ENCODE measurements at regions not wholly inside any gene's neighbourhood (a gene's known extent, or its start where the extent isn't known, plus 50 kb on each side); places are given as distances from the start of the nearest gene placed in this dataset.

DNA sequence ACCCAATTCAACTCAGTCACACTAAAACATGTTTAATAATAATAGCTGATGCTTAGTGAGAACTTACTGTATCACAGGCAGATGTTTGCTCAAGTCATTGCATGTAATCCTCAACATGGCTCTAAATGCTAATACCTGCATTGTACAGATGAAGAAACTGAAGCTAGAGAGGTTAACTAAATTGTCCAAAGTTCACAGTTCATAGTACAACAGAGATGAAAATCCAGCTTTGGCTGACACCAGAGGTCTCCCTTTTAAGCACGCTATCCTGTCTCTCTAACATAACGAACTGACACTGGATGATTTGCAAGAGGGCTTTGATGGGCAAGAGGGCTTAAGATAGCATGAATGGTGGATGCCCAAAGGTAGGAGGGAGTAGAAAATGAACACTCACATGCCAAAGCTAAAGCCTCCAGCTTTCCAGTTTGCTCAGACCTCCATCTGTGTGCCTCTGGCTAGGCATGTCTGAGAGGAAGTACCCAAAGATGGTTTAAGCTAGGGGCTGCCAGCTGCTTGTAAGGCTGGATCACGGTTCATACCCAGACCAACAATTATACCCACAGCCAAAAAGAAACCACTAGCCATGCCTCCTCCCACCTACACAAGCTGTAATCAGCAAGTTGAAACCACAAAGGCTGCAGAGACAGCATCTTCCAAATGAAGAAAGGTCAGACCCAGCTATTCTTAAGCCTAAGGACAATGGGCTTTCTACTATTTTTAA lies 196.9 kb upstream of the UBL3 start:
- Histone ChIP-seq H3K79me2 (ENCODE audit: control insufficient read depth in 1 of 2, insufficient read depth in 2 of 2, low read length in 2 of 2) (no peaks in the 10 kb centered on the region), H2BK5ac (ENCODE audit: low read depth, low read length) (no peak overlapping the region), H4K20me1 (replicated peaks in 1 of 2; ENCODE audit: control insufficient read depth in 1 of 2, insufficient read depth in 2 of 2, low read length in 2 of 2) (no peaks in the 10 kb centered on the region), H3K4me3 (ENCODE audit: extremely low read depth in 1 of 4, insufficient read depth in 2 of 4, low read depth in 3 of 4, low read length in 4 of 4) (no peak overlapping the region), H4K8ac (ENCODE audit: extremely low read depth, insufficient read depth, low read length) (no peak overlapping the region), H3K4ac (replicated peaks; ENCODE audit: insufficient read length, low read depth, low read length) (no peak overlapping the region), H3K27me3 (replicated peaks in 1 of 4; ENCODE audit: control insufficient read depth in 3 of 4, extremely low read depth in 1 of 4, insufficient read depth in 3 of 4, low read length in 3 of 4) (no peaks in the 10 kb centered on the region; a peak in 1 of 7 replicates), H3K79me1 (ENCODE audit: low read depth, low read length) (no peaks in the 10 kb centered on the region), H3K23me2 (ENCODE audit: low read depth, low read length) (no peaks in the 10 kb centered on the region), H3K4me1 (replicated peaks in 1 of 4; ENCODE audit: control insufficient read depth in 3 of 4, insufficient read depth in 4 of 4, low read length in 3 of 4) (peaks cover 4 to 8% (median 6%) of the 10 kb centered on the region in 4 experiments; a peak in 5 of 7 replicates), H3K23ac (ENCODE audit: insufficient read length) (no peak overlapping the region), H3K9me3 (ENCODE audit: insufficient read depth in 2 of 2, low read depth in 1 of 2, low read length in 1 of 2) (no peaks in the 10 kb centered on the region), H4K5ac (ENCODE audit: insufficient read length, low read depth, low read length) (no peak overlapping the region), H2AFZ (ENCODE audit: low read length) (no peak overlapping the region), H2BK15ac (ENCODE audit: low read length) (no peak overlapping the region), H3K18ac (ENCODE audit: extremely low read depth, low read length) (no peak overlapping the region), H2BK20ac (ENCODE audit: low read length) (no peak overlapping the region), H3K9ac (replicated peaks in 1 of 4; ENCODE audit: extremely low read depth in 1 of 4, low read depth in 3 of 4, low read length in 3 of 4) (no peak overlapping the region), H2AK5ac (ENCODE audit: low read depth, low read length) (no peak overlapping the region), H2BK12ac (ENCODE audit: low read depth, low read length) (no peak overlapping the region), H3K27ac (ENCODE audit: low read depth, low read length) (no peak overlapping the region), H3K14ac (ENCODE audit: insufficient read length) (no peak overlapping the region), H3K36me3 (ENCODE audit: control insufficient read depth in 2 of 4, insufficient read depth in 4 of 4, low read length in 3 of 4) (no peaks in the 10 kb centered on the region), H3K56ac (replicated peaks; ENCODE audit: insufficient read length, low read depth, low read length) (no peak overlapping the region), H2BK120ac (replicated peaks; ENCODE audit: low read depth, low read length) (no peak overlapping the region), H4K91ac (replicated peaks; ENCODE audit: insufficient read length, low read length) (no peak overlapping the region), H3K4me2 (ENCODE audit: insufficient read depth in 1 of 2, low read depth in 2 of 2, low read length in 2 of 2) (no peak overlapping the region)
- WGBS, 2 experiments (ENCODE audit: extremely low coverage in 1 of 2, insufficient coverage in 1 of 2, insufficient read length in 1 of 2, insufficient replicate concordance in 2 of 2, low coverage in 1 of 2, low lambda C conversion rate in 2 of 2, missing lambda C conversion rate in 1 of 2) = 84% methylated on average over 3 of the region's 3 CpGs; no CpG with 5 or more reads in 1 of the 2 experiments
- CTCF ChIA-PET (ENCODE audit: partially characterized antibody) = interaction anchor here (0.6 to 1.3 kb wide), 9 partner anchors 9 to 287 kb away, joined by 3 to 4 read pairs (median 3); no protein-coding TSS in a partner anchor
- DNase-seq (ENCODE audit: low read depth in 1 of 2, low spot score in 2 of 2) (peak in 1 of 2 experiments; percentile 13), FAIRE-seq (no peak)
- POLR2A ChIA-PET (ENCODE audit: partially characterized antibody) = interaction anchor here (1.2 kb wide), 1 partner anchor 9 kb away, joined by 3 read pairs; no protein-coding TSS in a partner anchor
- no peak for TF ChIP-seq NRF1 (IDR thresholded peaks at IDR 0.05; ENCODE audit: low read depth, low read length)
- TF ChIP-seq RBBP5 (IDR thresholded peaks at IDR 0.05; ENCODE audit: borderline replicate concordance, low read depth, low read length) = no peak
- no peak for TF ChIP-seq RXRA (IDR thresholded peaks at IDR 0.05; ENCODE audit: insufficient read depth, low read depth, low read length)
- no peak for TF ChIP-seq SP1 (IDR thresholded peaks at IDR 0.05; ENCODE audit: low read depth, low read length)
- no peak for TF ChIP-seq RFX5 (IDR thresholded peaks at IDR 0.05; ENCODE audit: borderline replicate concordance, low read depth, low read length)
- TF ChIP-seq FOSL1 (IDR thresholded peaks at IDR 0.05; ENCODE audit: insufficient read depth, low read depth, low read length) = no peak
- TF ChIP-seq, protein P1, sequence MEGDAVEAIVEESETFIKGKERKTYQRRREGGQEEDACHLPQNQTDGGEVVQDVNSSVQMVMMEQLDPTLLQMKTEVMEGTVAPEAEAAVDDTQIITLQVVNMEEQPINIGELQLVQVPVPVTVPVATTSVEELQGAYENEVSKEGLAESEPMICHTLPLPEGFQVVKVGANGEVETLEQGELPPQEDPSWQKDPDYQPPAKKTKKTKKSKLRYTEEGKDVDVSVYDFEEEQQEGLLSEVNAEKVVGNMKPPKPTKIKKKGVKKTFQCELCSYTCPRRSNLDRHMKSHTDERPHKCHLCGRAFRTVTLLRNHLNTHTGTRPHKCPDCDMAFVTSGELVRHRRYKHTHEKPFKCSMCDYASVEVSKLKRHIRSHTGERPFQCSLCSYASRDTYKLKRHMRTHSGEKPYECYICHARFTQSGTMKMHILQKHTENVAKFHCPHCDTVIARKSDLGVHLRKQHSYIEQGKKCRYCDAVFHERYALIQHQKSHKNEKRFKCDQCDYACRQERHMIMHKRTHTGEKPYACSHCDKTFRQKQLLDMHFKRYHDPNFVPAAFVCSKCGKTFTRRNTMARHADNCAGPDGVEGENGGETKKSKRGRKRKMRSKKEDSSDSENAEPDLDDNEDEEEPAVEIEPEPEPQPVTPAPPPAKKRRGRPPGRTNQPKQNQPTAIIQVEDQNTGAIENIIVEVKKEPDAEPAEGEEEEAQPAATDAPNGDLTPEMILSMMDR (IDR thresholded peaks at IDR 0.05; ENCODE audit: control extremely low read depth in 1 of 3, insufficient read depth in 1 of 3, low read depth in 1 of 3, low read length in 3 of 3) = no peak
- TF ChIP-seq, protein P2, sequence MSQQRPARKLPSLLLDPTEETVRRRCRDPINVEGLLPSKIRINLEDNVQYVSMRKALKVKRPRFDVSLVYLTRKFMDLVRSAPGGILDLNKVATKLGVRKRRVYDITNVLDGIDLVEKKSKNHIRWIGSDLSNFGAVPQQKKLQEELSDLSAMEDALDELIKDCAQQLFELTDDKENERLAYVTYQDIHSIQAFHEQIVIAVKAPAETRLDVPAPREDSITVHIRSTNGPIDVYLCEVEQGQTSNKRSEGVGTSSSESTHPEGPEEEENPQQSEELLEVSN (IDR thresholded peaks at IDR 0.05) = no peak
- no peak for TF ChIP-seq BACH1 (IDR thresholded peaks at IDR 0.05; ENCODE audit: low read length)
- TF ChIP-seq BRCA1 (IDR thresholded peaks at IDR 0.05; ENCODE audit: low read depth, low read length) = no peak
